HEK293 (cell line): ENCODE measurements at regions not wholly inside any gene's neighbourhood (a gene's known extent, or its start where the extent isn't known, plus 50 kb on each side); places are given as distances from the start of the nearest gene placed in this dataset.

Experiments used
- CTCF ChIA-PET: fragments of 350-600 bp; formaldehyde crosslinking; extraction: SDS; loops from one replicate; lab custom pipeline; 2021; ENCODE audit warnings: antibody characterized with exemption; lab: Yijun Ruan, JAX
- POLR2A ChIA-PET: fragments of 300-600 bp; formaldehyde crosslinking; extraction: SDS; loops from one replicate; lab custom pipeline; 2020; ENCODE audit warnings: antibody characterized with exemption, inconsistent platforms; lab: Yijun Ruan, JAX
- H3K27ac ChIP-seq: fragments of 200-500 bp; sonication (Bioruptor generic); 2 replicates; pipeline ENCODE4 v1.5.1; 2014; ENCODE audit warnings: low read depth, low read length, control low read depth, inconsistent platforms; ENCODE audit errors: extremely low read depth
- H3K36me3 ChIP-seq, 2 experiments: fragments of 200-500 bp in 1 of 2; sonication (Bioruptor generic) in 1 of 2; 1 replicate in 1 of 2; 2 replicates in 1 of 2; pipeline ENCODE4 v1.5.1; 2014 to 2017; ENCODE audit warnings: inconsistent platforms in 2 of 2, low read length in 2 of 2; ENCODE audit not compliant: control insufficient read depth in 2 of 2, insufficient read depth in 1 of 2
- H3K4me1 ChIP-seq: fragments of 200-500 bp; sonication (Bioruptor generic); 2 replicates; pipeline ENCODE4 v1.5.1; 2014; ENCODE audit warnings: mild to moderate bottlenecking, low read length, inconsistent platforms; ENCODE audit not compliant: control insufficient read depth, insufficient read depth
- H3K4me3 ChIP-seq: 2 replicates; pipeline ENCODE4 v1.5.1; 2011; ENCODE audit warnings: low read depth, mild to moderate bottlenecking, control low read depth, low read length, moderate library complexity
- H3K9me3 ChIP-seq: fragments of 200-500 bp; sonication (Bioruptor generic); 2 replicates; pipeline ENCODE4 v1.5.1; 2014; ENCODE audit warnings: low read depth, low read length, inconsistent platforms; ENCODE audit not compliant: control insufficient read depth, insufficient read depth
- HOXD13 ChIP-seq: sonication (generic); formaldehyde crosslinking; IDR thresholded peaks from 2 replicates; pipeline ENCODE4 v1.8.0; 2022; ENCODE audit warnings: missing genetic modification reagents, borderline replicate concordance
- IKZF3 ChIP-seq: fragments of 450-650 bp; IDR thresholded peaks from 2 replicates; pipeline ENCODE4 v1.5.0; 2018; ENCODE audit warnings: missing biosample characterization, mild to moderate bottlenecking, missing genetic modification characterization, moderate library complexity
- OSR2 ChIP-seq: fragments of 450-650 bp; formaldehyde crosslinking; IDR thresholded peaks from 2 replicates; pipeline ENCODE4 v1.5.1; 2016; ENCODE audit warnings: missing biosample characterization, missing genetic modification characterization
- SP2 ChIP-seq: fragments of 450-650 bp; formaldehyde crosslinking; IDR thresholded peaks from 2 replicates; pipeline ENCODE4 v1.5.1; 2016; ENCODE audit warnings: missing biosample characterization, missing genetic modification characterization
- ZBTB17 ChIP-seq: fragments of 450-650 bp; formaldehyde crosslinking; IDR thresholded peaks from 2 replicates; pipeline ENCODE4 v1.5.1; 2016; ENCODE audit warnings: missing biosample characterization, missing genetic modification characterization
- ZFP41 ChIP-seq: fragments of 450-650 bp; formaldehyde crosslinking; IDR thresholded peaks from 2 replicates; pipeline ENCODE4 v1.5.1; 2016; ENCODE audit warnings: missing biosample characterization, missing genetic modification characterization, borderline replicate concordance
- ZNF138 ChIP-seq: fragments of 450-650 bp; formaldehyde crosslinking; IDR thresholded peaks from 2 replicates; pipeline ENCODE4 v1.5.1; 2016; ENCODE audit warnings: missing biosample characterization, missing genetic modification characterization, borderline replicate concordance
- ZNF175 ChIP-seq: fragments of 450-650 bp; formaldehyde crosslinking; IDR thresholded peaks from 2 replicates; pipeline ENCODE4 v1.5.1; 2016; ENCODE audit warnings: missing biosample characterization, missing genetic modification characterization
- ZNF214 ChIP-seq: fragments of 450-650 bp; formaldehyde crosslinking; IDR thresholded peaks from 2 replicates; pipeline ENCODE4 v1.5.1; 2017; ENCODE audit warnings: missing biosample characterization, mild to moderate bottlenecking, missing genetic modification characterization, borderline replicate concordance
- ZNF24 ChIP-seq: fragments of 450-650 bp; formaldehyde crosslinking; IDR thresholded peaks from 2 replicates; pipeline ENCODE4 v1.5.1; 2016; ENCODE audit warnings: missing biosample characterization, missing genetic modification characterization
- ZNF311 ChIP-seq: fragments of 450-650 bp; formaldehyde crosslinking; IDR thresholded peaks from 2 replicates; pipeline ENCODE4 v1.5.1; 2017; ENCODE audit warnings: missing biosample characterization, missing genetic modification characterization, borderline replicate concordance
- ZNF366 ChIP-seq: fragments of 450-650 bp; formaldehyde crosslinking; conservative IDR thresholded peaks from 2 replicates; pipeline ENCODE4 v1.5.1; 2016; ENCODE audit warnings: missing biosample characterization, missing genetic modification characterization
- ZNF518A ChIP-seq: fragments of 450-650 bp; formaldehyde crosslinking; conservative IDR thresholded peaks from 2 replicates; pipeline ENCODE4 v1.5.1; 2016; ENCODE audit warnings: low read depth, missing biosample characterization, missing genetic modification characterization
- ZNF626 ChIP-seq: fragments of 450-650 bp; sonication (Bioruptor Pico); formaldehyde crosslinking; IDR thresholded peaks from 2 replicates; pipeline ENCODE4 v1.5.1; 2018; ENCODE audit warnings: missing biosample characterization, missing genetic modification characterization, inconsistent platforms
- ZNF639 ChIP-seq: fragments of 450-650 bp; formaldehyde crosslinking; IDR thresholded peaks from 2 replicates; pipeline ENCODE4 v1.5.1; 2016; ENCODE audit warnings: missing biosample characterization, missing genetic modification characterization
- ZNF664 ChIP-seq: fragments of 450-650 bp; formaldehyde crosslinking; IDR thresholded peaks from 2 replicates; pipeline ENCODE4 v1.5.1; 2016; ENCODE audit warnings: missing biosample characterization, missing genetic modification characterization
- ZNF768 ChIP-seq: fragments of 450-650 bp; formaldehyde crosslinking; IDR thresholded peaks from 2 replicates; pipeline ENCODE4 v1.5.1; 2018; ENCODE audit warnings: missing biosample characterization, mild to moderate bottlenecking, missing genetic modification characterization
- ZNF843 ChIP-seq: fragments of 450-650 bp; formaldehyde crosslinking; IDR thresholded peaks from 2 replicates; pipeline ENCODE4 v1.5.1; 2016; ENCODE audit warnings: missing biosample characterization, missing genetic modification characterization
- ZSCAN5A ChIP-seq: fragments of 450-650 bp; formaldehyde crosslinking; IDR thresholded peaks from 2 replicates; pipeline ENCODE4 v1.5.1; 2016; ENCODE audit warnings: missing biosample characterization, missing genetic modification characterization
- TF ChIP-seq, protein P1 (sequence below): fragments of 450-650 bp; formaldehyde crosslinking; IDR thresholded peaks from 2 replicates; pipeline ENCODE4 v1.5.1; 2017; ENCODE audit warnings: missing biosample characterization, missing genetic modification characterization
- TF ChIP-seq, protein P2 (sequence below): fragments of 450-650 bp; formaldehyde crosslinking; IDR thresholded peaks from 2 replicates; pipeline ENCODE4 v1.5.1; 2017; ENCODE audit warnings: missing biosample characterization, missing genetic modification characterization

GRCh38 chr11:128335729-128336128 lies 251.6 kb downstream of the ETS1 start (continued):
- TF ChIP-seq ZNF639, result no peak
- TF ChIP-seq ZBTB17 (tag by site-specific recombination), result no peak
- TF ChIP-seq ZNF138 (tag by site-specific recombination), result no peak
- no peak for TF ChIP-seq ZNF24 (tag by site-specific recombination)
- TF ChIP-seq ZNF175 (tag by site-specific recombination), result no peak
- TF ChIP-seq ZNF664 (tag by site-specific recombination), result no peak

DNA sequence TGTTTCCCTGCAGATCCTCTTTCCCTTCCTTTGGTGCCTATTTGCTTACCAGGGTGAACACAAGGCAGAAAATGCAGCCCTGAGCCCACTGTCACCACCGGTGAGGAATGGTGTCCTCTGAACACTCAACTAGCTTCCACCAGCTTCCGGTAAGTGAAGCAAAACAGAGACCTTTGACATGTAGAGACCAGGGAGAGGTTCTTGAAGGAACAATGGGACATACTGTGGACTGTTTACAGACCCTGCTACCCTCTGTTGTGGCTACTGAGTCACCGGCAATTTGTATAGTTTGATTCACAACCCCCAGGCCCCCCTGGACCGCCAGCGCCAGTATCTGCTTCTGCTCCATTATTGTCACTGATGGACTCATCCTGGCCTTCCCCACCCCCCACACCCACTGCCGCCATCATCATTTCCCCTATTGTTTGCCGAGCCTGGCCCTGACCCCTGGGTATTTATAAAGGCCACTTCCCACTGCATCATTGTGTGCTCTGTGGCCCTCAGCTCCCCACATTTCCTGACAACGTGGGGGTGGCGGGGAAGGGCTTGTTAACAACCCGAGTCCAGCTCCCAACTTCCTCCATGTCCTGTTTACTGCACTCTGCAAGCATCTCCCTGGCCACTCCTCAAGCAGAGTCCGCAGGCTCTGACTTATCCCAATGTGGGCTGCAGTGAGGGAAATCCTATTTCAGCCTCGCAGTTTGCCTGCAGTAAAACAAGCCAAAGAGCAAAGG lies 252.9 kb downstream of the ETS1 start:
- no peaks in the 10 kb centered on the region for H3K4me1 ChIP-seq
- POLR2A ChIA-PET, result interaction anchor here (1.6 kb wide), 1 partner anchor 27 kb away, joined by 3 read pairs; no protein-coding TSS in a partner anchor

More for the DNA sequence above, 252.9 kb downstream of the ETS1 start:
- no peak for TF ChIP-seq ZNF138 (tag by site-specific recombination)
- TF ChIP-seq ZNF311 (tag by site-specific recombination), result no peak
- no peak for TF ChIP-seq SP2 (tag by site-specific recombination)
- no peak for TF ChIP-seq ZNF214
- no peak for TF ChIP-seq ZNF626 (tag by site-specific recombination)
- TF ChIP-seq, protein P1, sequence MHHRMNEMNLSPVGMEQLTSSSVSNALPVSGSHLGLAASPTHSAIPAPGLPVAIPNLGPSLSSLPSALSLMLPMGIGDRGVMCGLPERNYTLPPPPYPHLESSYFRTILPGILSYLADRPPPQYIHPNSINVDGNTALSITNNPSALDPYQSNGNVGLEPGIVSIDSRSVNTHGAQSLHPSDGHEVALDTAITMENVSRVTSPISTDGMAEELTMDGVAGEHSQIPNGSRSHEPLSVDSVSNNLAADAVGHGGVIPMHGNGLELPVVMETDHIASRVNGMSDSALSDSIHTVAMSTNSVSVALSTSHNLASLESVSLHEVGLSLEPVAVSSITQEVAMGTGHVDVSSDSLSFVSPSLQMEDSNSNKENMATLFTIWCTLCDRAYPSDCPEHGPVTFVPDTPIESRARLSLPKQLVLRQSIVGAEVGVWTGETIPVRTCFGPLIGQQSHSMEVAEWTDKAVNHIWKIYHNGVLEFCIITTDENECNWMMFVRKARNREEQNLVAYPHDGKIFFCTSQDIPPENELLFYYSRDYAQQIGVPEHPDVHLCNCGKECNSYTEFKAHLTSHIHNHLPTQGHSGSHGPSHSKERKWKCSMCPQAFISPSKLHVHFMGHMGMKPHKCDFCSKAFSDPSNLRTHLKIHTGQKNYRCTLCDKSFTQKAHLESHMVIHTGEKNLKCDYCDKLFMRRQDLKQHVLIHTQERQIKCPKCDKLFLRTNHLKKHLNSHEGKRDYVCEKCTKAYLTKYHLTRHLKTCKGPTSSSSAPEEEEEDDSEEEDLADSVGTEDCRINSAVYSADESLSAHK (tag by site-specific recombination), result no peak
- TF ChIP-seq, protein P2, sequence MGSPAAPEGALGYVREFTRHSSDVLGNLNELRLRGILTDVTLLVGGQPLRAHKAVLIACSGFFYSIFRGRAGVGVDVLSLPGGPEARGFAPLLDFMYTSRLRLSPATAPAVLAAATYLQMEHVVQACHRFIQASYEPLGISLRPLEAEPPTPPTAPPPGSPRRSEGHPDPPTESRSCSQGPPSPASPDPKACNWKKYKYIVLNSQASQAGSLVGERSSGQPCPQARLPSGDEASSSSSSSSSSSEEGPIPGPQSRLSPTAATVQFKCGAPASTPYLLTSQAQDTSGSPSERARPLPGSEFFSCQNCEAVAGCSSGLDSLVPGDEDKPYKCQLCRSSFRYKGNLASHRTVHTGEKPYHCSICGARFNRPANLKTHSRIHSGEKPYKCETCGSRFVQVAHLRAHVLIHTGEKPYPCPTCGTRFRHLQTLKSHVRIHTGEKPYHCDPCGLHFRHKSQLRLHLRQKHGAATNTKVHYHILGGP (tag by site-specific recombination), result no peak
- TF ChIP-seq HOXD13 (CRISPR knock-in tag), result no peak
- no peak for TF ChIP-seq IKZF3 (tag by site-specific recombination)
- TF ChIP-seq ZSCAN5A (tag by site-specific recombination), result no peak
- no peak for TF ChIP-seq ZFP41 (tag by site-specific recombination)
- TF ChIP-seq ZNF843 (tag by site-specific recombination), result no peak
- TF ChIP-seq OSR2 (tag by site-specific recombination), result no peak
- TF ChIP-seq ZNF366 (tag by site-specific recombination), result no peak
- TF ChIP-seq ZNF768, result no peak
- TF ChIP-seq ZNF518A (tag by site-specific recombination), result no peak
- no peak overlapping the region for H3K27ac ChIP-seq
- no peak overlapping the region for H3K4me3 ChIP-seq
- H3K9me3 ChIP-seq, result no peaks in the 10 kb centered on the region
- no peaks in the 10 kb centered on the region for H3K36me3 ChIP-seq
- CTCF ChIA-PET, result interaction anchor here (0.6 to 1.4 kb wide), 3 partner anchors 11 to 36 kb away, joined by 3 to 4 read pairs (median 3); no protein-coding TSS in a partner anchor
